Activated effector memory CD4-positive, alpha-beta T cell treated with Interleukin-2 at 50 U/mL for 16 hours (primary cell): ENCODE measurements at regions not wholly inside any gene's neighbourhood (a gene's known extent, or its start where the extent isn't known, plus 50 kb on each side); places are given as distances from the start of the nearest gene placed in this dataset.

Experiments used
- DNase-seq: peaks from one replicate; pipeline ENCODE4 v3.0.0-alpha.2; 2020

DNA sequence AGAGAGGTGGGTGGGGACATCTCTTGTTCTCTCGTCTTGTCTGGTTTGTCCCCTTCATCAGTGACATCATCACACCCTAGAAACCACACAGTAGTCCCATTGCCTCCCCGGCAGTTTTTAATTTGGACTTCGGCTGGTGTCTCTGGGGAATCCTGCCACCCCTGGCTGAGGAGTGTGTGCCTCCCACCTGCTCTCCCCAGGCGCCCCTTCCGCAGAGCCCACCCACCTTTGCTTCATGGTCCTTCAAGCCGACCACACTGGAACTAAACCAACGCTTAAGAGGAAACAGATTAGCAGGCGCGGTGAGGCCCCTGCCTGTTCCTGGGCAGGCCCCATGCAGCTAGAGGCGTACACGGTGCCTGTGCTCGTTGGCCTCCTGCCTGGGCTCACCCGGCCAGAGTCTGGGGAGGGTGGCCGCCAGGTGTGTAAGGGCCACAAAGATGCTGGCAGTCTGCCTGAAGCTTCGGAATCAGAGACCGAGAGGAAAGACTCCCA lies 107.6 kb upstream of the SPRY4 start:
- peak; percentile 20 for DNase-seq

DNA sequence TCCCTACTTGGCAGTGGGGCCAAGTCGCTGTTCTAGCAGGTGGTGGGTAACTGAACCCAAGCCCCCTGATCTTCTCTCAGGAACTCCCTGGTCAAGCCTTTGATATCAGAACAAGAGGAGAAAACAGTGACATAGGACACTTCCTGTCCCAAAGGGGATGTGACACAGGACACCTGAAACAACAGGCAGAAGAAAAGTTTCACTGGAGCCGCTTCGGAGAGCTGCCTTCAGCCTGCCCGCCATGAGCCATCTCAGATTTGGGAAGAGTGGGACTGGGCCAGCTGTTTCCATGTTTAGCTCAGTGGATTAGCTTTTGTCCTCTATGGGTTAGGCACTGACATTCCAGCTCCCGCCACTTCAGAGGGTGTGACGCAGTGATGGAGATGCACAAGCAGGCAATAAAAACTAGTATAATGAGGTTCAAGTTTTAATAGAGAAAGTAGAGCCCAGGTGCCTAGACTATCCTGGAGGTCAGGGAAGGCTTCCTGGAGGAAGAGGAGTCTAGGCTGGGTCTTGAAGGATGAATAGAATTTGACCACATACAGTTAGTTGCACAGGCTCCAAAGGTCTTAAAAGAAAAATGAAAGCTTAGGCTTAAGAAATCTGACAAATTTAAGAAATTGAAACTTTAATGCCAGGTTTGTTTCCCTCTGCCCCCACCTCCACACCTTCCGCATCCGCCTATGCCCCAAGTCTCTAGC lies 104.1 kb upstream of the SPRY4 start:
- DNase-seq: no peak

DNA sequence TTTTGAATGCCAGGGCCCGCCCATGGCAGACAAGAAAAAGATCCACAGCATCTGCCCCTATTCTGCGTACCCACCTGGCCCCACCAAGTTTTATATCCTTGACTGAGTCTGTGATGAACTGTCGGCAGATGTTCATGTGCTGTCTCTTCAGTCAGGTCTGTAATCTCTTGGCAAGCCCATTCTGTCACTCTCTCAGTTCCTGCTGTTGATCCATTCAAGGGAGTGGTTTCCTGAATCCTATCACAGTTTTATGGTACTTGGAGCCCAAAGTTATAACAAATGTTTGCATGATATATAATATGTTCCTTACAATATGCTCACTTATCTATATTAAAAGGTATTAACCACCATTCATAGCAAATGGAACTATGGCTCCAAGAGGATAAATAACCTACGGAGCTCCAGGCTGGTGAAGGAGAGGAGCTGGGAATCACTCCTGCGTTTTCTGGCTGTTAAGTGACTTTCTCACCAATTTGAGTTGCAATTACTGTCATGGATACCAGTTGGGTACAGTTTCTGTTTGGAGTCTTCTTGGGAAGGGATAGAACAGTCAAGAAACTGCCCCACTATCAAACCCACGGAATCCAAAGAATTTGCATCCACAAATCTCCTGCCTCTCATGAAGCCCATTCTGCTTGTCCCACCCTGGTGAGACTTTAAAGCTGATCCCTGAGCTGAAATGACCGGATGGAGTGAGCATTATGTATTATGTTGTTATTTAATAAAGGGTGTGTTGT lies 103.4 kb upstream of the SPRY4 start:
- DNase-seq: no peak

DNA sequence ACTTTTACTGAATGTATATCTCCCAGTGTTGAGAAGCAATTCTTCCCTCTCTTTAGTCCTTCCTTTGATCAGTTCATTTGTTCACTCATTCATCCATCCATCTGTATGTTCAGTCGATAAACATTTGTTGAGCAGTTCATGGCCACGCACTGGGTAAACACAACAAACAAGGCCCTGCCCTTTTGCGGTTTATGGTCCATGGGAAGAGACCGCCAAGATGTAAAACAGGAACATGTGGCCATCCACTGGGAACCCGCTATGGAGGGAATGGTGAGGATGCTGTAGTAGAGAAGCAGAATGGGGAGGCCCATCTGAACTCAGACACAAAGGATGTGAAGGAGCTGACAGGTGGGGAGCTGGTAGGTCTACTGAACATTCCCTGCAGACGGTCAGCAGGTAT lies 102.7 kb upstream of the SPRY4 start:
- no peak for DNase-seq

DNA sequence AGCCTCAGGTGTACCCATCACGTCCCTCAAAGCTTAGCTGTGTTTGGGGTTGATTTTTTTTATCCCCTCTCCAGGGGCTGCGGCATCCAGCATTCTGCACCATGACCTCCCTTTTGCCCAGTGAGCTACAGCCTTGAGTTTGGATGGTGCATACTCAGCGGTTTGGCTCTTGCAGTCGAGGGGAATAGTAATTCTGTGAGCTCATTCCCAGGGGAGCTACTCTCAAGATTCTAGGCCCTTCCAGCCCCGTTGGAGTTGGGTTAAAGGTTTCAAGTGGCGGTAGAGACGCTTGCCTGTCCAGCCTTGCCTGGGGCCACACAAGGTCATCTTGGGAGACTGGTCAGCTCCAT lies 102.2 kb upstream of the SPRY4 start:
- DNase-seq: no peak

DNA sequence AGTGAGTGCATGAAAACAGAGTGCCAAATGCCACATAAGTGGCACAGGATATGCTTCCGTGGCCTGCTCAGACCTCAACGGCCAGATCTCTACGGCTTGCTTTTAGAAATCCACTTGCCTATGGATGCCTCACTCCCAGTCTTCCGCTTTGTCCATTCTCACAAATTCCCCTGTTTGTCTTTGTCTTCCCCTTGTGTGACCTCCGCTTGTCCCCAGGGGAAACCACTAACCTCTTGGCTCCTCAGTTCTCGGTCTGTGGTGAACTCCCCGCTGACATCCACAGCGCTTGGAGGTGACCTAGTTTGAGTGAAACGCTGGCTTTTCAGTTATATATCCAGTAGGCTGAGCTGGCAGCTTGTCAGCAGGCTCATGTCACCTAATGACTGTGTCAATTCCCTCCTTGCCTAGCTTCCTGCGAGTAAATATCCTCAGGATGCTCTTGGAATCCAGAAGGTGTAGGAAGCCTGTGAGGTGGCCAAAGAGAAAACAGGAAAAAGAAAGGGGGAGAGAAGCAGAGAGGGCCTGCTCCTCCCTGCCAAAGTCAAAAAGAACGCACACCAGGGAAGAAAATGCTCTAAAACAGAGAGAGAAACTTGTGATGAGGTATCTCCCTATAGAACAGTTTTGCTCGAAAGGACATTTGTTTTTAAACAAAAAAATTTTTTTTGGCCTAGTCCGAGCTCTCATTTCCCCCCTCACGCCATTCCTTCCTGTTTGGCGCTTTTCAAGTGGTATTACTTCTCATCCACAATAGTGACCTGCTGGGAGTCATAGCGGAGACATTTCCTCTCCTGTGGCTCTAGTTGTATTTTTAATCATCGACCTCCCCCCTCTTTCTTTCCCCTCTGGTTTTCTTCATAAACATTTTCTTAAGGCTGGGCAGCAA lies 101.6 kb upstream of the SPRY4 start:
- DNase-seq: peak; percentile 51

DNA sequence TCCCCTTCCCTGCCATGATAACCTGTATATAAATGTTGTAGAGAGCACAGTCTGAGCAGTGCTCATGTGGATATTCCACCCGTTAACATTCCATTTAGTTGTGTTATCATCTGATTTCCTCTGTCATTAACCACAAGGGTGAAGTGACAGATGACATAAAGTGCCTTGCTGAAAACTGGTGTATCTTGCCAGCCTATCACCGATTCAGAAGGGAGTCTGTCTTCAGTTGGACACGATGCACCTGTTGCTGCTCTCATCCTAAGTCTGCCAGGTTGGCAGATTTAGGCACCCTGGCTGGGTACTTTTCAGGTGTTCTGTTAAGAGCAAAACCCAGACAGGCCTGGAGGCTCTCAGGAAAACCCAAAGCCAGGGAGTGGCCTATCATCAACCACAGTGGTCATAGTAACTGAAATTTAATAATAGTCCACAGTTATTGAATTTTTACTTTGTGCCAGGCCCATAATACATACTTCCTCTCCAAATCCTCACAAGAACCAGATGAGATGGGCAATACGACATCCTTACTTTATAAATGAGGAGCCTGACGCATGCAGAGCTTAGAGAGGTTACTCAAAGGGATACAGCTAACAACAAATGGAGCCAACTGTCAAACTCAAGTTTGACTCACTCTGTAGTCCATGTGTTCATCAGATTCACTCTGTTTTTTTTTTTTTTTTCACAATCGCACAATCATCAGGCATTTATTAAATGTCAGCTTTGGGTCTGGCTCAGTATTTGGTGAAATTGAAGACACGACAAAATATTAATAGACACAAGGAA lies 100.7 kb upstream of the SPRY4 start:
- DNase-seq: no peak

DNA sequence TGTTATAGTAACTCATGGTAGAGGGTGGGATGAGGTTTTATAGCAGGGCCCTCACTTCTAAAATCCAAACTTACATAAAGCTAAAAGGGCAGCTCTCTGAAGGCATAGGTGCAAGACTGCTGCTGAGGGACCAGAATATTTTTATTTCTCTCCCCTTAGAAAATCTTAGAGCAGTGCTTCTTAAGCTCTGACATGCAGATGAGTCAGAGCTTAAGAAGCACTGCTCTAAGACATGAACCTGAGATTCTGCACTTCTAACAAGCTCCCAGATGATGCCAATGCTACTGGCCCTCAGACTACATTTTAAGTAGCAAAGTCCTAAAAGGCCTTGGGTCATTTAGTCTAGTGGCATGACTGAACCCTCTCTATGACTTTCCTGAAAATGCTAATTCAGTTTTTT lies 97.6 kb upstream of the SPRY4 start:
- no peak for DNase-seq

DNA sequence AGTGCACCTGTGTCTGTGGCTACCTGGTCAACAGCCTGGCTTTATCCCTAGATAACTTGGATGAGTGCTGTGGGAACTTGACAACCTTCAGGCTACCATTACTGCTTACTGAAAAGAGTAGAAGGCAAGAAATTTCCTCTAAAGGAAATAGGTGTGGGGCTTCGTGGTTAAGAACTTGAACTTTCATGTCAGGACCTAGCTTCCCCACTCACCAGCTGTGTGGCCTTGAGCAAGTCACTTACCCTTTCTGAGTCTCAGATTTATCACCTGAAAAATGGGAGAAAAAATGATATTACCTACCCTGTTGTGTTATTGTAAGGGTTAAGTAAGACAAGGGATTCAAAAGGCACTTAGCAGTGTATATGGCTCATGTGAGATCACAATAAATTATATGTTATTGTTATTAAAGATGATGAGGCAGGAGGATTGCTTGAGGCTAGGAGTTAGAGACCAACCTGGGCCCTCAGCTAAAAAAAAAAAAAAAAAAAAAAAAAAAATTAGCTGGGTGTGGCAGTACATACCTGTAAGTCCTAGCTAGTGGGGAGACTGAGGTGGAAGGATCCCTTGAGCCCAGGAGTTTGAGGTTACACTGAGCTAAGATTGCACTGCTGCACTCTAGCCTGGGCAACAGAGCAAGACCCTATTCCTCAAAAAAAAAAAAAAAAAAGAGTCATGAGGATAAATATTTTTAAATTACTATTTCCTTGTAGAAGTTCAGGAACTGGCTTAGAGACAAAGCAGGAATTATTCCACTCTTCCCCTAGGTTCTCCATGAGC lies 97.0 kb upstream of the SPRY4 start:
- no peak for DNase-seq

DNA sequence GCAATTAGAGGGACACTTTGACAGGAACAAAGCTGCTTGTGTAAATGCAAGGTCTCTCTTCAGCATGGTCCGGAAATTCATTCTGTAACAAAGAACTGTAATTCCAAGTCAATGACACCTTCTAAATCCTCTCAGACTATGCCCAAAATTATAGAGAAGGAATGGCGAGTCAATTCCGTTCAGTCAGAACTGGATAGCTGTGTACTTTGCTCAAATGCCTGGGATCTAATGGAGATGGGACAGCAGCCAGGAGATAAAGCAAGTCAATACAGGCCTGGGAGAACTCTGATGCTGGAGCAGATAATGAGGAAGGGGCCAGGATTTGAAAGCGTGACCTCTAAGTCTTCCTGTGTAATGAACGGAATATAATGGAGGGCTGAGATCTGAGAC lies 96.4 kb upstream of the SPRY4 start:
- DNase-seq: no peak

DNA sequence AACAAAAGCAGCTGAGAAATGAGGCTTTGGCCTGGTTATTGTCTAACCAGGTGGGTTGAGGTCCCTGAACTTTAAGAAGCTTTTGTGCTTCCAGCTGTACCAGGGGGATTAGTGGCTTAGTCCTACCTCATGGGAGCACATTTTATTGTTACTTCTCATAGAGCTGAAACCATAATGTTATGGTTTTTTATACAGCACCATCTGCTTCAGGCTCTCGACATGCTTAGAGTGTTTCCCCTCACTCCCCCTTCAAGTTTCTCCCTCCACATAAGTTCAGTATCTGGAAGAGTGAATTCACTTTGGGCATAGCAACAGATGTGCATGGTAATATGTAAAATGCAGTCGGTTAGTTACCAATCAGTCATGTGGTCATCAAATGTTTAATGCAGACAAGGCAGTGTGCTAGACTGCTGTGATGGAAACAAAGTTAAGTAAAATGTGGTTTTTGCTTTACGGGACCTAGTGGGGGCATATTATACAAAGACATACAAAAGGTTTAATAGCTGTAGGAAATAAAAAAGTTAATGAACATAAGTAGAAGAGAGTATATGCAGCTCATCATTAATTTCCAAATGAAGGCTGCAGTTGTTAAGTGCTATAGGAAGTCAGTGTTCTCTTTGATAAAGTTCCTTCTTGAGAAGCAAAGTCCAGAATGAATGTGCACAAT lies 95.9 kb upstream of the SPRY4 start:
- no peak for DNase-seq

DNA sequence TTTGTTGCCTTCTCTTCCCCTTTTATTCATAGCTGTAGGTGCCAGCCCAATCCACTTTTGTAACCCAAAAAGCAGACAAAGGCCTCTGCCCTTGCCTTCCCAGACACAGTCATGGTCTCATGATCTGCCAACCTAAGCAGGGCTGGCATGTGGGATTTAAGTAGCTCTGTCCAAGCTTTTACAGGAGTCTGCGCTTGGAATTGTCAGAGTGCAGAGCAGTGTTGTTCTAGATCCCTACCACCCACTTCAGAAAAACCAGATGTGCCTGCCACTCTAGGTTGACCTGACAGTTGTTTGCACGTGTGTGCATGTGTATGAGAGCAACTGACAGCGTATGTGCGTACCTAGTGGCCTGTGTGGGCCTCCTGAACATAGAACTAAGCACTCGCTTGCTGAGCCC lies 87.8 kb upstream of the SPRY4 start:
- DNase-seq: no peak

DNA sequence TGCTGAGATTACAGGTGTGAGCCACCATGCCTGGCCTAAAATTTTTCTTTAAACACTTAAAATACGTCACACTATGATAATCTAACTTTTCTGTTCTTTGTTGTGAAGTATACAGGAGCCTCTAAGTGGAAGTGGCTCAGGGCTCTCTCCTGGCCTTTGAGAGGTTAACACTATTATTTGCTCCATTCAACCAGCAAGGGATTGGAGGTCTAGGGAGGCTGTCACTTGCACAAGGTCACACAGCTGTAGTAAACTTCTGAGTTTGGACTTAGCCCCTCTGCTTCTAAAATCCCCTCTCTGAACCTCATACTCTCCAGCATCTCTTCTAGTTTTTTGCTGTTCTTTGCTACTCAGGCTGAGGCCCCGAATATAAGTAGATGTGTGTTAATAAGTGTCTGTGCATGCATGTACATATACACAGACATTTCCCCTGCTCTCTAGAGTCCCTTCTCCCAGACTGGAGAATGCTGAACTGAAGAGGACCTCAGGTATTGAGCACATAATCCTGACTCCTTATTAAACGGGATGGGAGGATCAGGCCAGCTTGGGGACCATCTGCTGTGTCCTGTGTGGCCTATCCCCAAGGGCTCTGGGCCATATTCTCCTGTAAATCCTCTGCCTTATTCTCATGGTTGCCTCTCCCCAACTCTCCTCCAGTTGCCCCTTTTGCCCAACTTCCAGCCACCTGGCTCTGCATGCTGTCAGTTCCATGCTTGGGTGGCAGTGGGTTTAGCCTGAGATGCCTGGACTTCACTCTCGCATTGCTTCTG lies 87.0 kb upstream of the SPRY4 start:
- DNase-seq: no peak

DNA sequence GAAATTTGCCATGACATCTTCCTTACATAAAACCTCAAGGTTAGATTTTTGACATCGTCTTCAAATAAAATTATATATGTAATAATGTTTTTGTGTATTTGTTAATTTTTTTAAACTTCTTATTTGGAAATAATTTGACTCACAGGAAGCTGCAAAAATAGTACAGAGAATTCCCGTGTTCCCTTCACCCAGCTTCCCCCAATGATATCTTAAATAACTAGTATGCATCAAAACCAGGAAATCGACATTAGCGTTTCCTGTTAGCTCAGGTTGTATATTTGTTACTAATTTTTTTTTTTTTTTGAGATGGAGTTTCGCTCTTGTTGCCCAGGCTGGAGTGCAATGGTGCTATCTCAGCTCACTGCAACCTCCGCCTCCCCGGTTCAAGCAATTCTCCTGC lies 86.3 kb upstream of the SPRY4 start:
- no peak for DNase-seq

DNA sequence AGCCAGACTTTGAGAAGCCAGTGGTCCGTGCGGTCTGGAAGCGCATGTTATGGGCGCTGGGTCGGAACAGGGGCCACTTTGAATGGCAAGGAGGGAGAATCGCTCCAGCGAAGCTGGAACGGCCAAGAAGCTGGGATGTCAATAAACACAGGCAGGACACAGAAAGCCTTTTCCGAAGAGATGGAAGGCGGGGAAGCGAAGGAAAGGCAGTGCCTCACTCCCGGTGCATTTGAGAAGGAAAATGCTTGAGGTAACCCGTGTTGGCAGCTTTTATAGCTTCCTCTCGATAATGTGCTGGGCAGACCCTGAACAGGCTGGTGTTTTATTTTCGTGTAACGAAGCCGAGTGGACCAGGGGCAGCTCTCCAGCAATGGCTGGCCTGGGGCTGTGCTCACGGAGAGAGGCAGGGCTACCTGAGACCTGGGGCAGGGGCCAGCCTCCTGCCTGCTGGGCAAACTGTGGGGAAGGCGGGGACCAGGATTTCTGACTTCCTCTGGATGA lies 84.2 kb upstream of the SPRY4 start:
- DNase-seq: no peak

DNA sequence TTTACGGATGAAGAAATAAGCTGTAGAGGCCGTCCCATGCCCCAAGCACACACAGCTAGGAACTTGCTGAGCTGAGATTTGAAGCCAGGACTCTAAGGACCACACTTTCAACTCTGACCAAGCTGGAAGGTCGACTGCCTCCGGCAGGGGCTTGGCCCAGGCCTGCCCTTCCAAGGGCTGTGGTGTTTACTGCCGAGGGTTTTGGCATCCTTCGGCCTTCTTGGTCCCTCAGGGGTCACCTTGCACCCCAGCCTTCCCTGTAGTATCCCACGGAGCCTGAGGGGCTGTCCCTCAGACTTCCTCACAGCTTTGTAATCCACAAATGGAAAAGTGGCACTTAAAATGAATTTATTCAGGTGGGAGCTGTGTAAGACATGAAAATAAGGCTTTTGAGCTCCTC lies 83.7 kb upstream of the SPRY4 start:
- no peak for DNase-seq

DNA sequence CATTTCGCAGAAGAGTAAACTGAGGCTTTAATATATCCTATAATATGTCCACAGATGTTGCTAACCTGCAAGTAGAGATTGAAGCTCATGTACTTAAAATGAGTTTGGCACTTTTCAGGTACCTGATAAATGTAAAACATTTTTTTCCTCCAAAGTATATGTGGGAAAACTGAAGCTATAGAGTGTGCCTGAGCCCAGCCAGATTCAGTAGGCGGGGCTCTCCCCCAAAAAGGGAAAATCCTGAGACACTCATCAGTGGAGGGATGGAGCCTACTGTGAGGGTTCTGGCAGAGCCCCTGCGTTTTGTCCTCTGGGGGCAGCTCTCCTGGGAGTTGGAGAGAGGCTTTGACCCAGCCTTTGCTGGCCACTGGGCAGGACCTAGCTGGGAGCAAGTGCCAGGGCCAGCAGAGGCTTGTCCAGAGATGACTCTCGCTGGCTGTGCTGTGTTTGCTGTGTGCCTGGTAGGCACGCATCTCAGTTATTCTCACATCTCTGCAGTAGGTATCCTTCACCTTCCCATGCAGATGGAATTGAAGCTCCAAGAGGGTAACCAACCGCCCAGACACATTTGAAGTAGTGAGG lies 81.1 kb upstream of the SPRY4 start:
- DNase-seq: no peak

DNA sequence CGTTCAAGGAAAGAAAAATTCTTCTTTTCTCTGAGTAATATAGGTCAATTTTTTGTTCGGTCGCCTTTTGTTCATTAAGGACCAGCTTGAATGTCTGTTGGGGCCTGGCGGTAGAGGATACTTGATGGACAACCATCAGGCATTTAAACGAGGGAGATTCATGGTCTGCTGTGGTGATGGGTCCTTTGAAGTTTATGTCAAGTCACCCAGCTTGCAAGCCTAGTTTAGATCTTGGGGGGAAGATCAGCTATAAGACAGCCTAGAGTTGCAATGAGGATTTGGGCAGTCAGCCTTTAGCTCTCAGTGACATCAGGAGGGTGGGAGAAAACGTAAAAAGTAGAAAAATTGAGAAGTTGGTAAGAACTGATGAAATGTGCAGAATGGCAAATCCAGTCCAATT lies 80.2 kb upstream of the SPRY4 start:
- no peak for DNase-seq

DNA sequence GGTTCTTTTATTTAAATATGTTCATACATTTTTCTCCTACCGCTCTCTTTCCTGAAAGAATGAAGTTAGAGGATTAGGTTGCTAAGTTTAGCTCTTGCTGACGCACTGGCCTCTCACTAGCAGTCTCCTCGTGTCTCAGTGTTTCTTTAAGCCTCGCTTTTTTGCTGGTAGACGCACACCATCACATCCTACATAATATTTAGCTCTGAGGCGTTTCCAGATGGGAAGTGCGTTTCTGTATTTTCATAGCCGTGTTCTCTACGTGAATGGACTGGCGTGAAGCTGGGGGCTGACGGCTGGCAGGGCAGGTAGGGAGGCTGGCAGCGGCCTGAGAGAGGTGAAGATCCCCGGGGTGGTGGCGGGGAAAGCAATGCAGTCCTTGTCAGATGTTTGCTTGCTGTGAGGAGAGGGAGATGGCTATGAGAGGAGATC lies 79.2 kb upstream of the SPRY4 start:
- no peak for DNase-seq

DNA sequence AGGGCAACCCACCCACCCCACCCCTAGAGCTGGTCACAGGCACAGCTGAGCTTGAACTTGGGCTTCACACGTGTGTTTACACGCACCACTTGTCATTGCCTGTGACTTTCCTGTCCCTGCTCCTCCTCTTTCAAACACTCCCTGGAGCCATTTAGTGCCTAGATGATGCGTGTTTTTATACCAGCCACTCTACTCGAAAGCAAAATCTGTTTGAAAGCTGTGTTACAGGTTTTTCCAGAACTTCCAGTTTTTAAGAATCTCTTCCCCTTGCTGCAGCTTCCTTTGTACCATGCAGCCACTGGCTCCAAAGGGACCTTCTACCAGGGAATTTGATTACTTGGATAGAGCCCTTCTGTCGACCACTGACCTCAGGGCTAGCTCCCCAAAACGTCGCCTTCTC lies 78.8 kb upstream of the SPRY4 start:
- no peak for DNase-seq
